WTC11 (cell line): ENCODE measurements at regions not wholly inside any gene's neighbourhood (a gene's known extent, or its start where the extent isn't known, plus 50 kb on each side); places are given as distances from the start of the nearest gene placed in this dataset.

ENCODE experiments used
- ATF3 ChIP-seq: sonication (generic); formaldehyde crosslinking; conservative IDR thresholded peaks from 2 replicates; pipeline ENCODE4 v1.8.1; 2022; ENCODE audit warnings: mild to moderate bottlenecking, missing genetic modification reagents
- CTCF ChIP-seq: fragments of 200-600 bp; IDR thresholded peaks from 2 replicates; pipeline ENCODE4 v1.8.0; 2022; ENCODE audit warnings: antibody characterized with exemption
- ETV6 ChIP-seq: sonication (generic); formaldehyde crosslinking; IDR thresholded peaks from 2 replicates; pipeline ENCODE4 v1.8.1; 2022; ENCODE audit warnings: mild to moderate bottlenecking, missing genetic modification reagents
- FOXK1 ChIP-seq: sonication (generic); formaldehyde crosslinking; IDR thresholded peaks from 2 replicates; pipeline ENCODE4 v1.8.0; 2022; ENCODE audit warnings: mild to moderate bottlenecking, moderate library complexity, missing genetic modification reagents
- FOXP1 ChIP-seq: sonication (generic); formaldehyde crosslinking; IDR thresholded peaks from 2 replicates; pipeline ENCODE4 v1.8.0; 2022; ENCODE audit warnings: missing genetic modification reagents, mild to moderate bottlenecking, moderate library complexity, borderline replicate concordance
- IRF2 ChIP-seq: sonication (generic); formaldehyde crosslinking; IDR thresholded peaks from 2 replicates; pipeline ENCODE4 v1.8.0; 2022; ENCODE audit warnings: low read depth, missing genetic modification reagents, borderline replicate concordance
- MLX ChIP-seq: sonication (generic); formaldehyde crosslinking; IDR thresholded peaks from 2 replicates; pipeline ENCODE4 v1.8.1; 2023; ENCODE audit warnings: mild to moderate bottlenecking, missing genetic modification reagents, moderate library complexity
- NR2C2 ChIP-seq: sonication (generic); formaldehyde crosslinking; IDR thresholded peaks from 2 replicates; pipeline ENCODE4 v1.8.0; 2022; ENCODE audit warnings: mild to moderate bottlenecking, missing genetic modification reagents
- OVOL2 ChIP-seq: fragments of 250-450 bp; sonication (Bioruptor Pico); IDR thresholded peaks from 2 replicates; pipeline ENCODE4 v1.9.0; 2021; ENCODE audit warnings: mild to moderate bottlenecking, borderline replicate concordance
- PREB ChIP-seq: sonication (generic); formaldehyde crosslinking; IDR thresholded peaks from 2 replicates; pipeline ENCODE4 v1.8.1; 2022; ENCODE audit warnings: mild to moderate bottlenecking, missing genetic modification reagents, moderate library complexity, borderline replicate concordance
- SP1 ChIP-seq: sonication (generic); formaldehyde crosslinking; conservative IDR thresholded peaks from 2 replicates; pipeline ENCODE4 v1.8.1; 2022; ENCODE audit warnings: missing genetic modification reagents
- TCF7 ChIP-seq: sonication (generic); formaldehyde crosslinking; IDR thresholded peaks from 2 replicates; pipeline ENCODE4 v1.8.0; 2022; ENCODE audit warnings: mild to moderate bottlenecking, low read depth, missing genetic modification reagents, moderate library complexity
- ZNF138 ChIP-seq: sonication (generic); formaldehyde crosslinking; conservative IDR thresholded peaks from 2 replicates; pipeline ENCODE4 v1.8.1; 2022; ENCODE audit warnings: mild to moderate bottlenecking, moderate library complexity, missing genetic modification reagents

- TF ChIP-seq CTCF = no peak
- TF ChIP-seq PREB (CRISPR knock-in tag) = no peak
- no peak for TF ChIP-seq NR2C2
- no peak for TF ChIP-seq FOXK1
- TF ChIP-seq ETV6 (CRISPR knock-in tag) = no peak
- no peak for TF ChIP-seq OVOL2
- TF ChIP-seq MLX = no peak
- no peak for TF ChIP-seq IRF2 (CRISPR knock-in tag)
- TF ChIP-seq FOXP1 (CRISPR knock-in tag) = no peak
- TF ChIP-seq ZNF138 (CRISPR knock-in tag) = no peak
- TF ChIP-seq TCF7 (CRISPR knock-in tag) = no peak
- TF ChIP-seq ATF3 (CRISPR knock-in tag) = no peak
- no peak for TF ChIP-seq SP1 (CRISPR knock-in tag)
Observed at GRCh38 chr5:74054641-74055421, 428.8 kb downstream of the ARHGEF28 start.
